Hepatocyte (in vitro differentiated cells): ENCODE measurements at regions not wholly inside any gene's neighbourhood (a gene's known extent, or its start where the extent isn't known, plus 50 kb on each side); places are given as distances from the start of the nearest gene placed in this dataset.

ENCODE experiments used
- DNase-seq: peaks from one replicate; pipeline ENCODE4 v3.0.0-alpha.2; 2016; ENCODE audit warnings: low spot score
- H2AFZ ChIP-seq: fragments of 200-600 bp; sonication (generic); 2 replicates; pipeline ENCODE4 v1.6.0; 2016; ENCODE audit warnings: antibody characterized with exemption, mild to moderate bottlenecking
- H3K27ac ChIP-seq: fragments of 200-600 bp; sonication (generic); 2 replicates; pipeline ENCODE4 v1.5.1; 2016; ENCODE audit warnings: mild to moderate bottlenecking
- H3K27me3 ChIP-seq: fragments of 200-600 bp; sonication (generic); 2 replicates; pipeline ENCODE4 v1.6.1; 2016
- H3K36me3 ChIP-seq: fragments of 200-600 bp; sonication (generic); replicated peaks from 2 replicates; pipeline ENCODE4 v1.5.1; 2016; ENCODE audit warnings: low read depth; ENCODE audit not compliant: insufficient read depth
- H3K4me1 ChIP-seq: fragments of 200-600 bp; sonication (generic); 2 replicates; pipeline ENCODE4 v1.5.1; 2016; ENCODE audit warnings: mild to moderate bottlenecking, moderate library complexity; ENCODE audit not compliant: insufficient read depth
- H3K4me2 ChIP-seq: fragments of 200-600 bp; sonication (generic); 2 replicates; pipeline ENCODE4 v1.6.0; 2016
- H3K4me3 ChIP-seq: fragments of 200-600 bp; sonication (generic); 2 replicates; pipeline ENCODE4 v1.5.1; 2016; ENCODE audit warnings: mild to moderate bottlenecking
- H3K79me2 ChIP-seq: fragments of 200-600 bp; sonication (generic); 2 replicates; pipeline ENCODE4 v1.6.0; 2017; ENCODE audit warnings: mild to moderate bottlenecking
- H3K9me2 ChIP-seq: fragments of 200-600 bp; sonication (generic); replicated peaks from 2 replicates; pipeline ENCODE4 v1.6.0; 2017; ENCODE audit warnings: mild to moderate bottlenecking; ENCODE audit not compliant: insufficient read depth
- H3K9me3 ChIP-seq: fragments of 200-600 bp; sonication (generic); 2 replicates; pipeline ENCODE4 v1.5.1; 2016; ENCODE audit warnings: low read depth, mild to moderate bottlenecking
- H4K20me1 ChIP-seq: fragments of 200-600 bp; sonication (generic); 2 replicates; pipeline ENCODE4 v1.6.0; 2016; ENCODE audit warnings: mild to moderate bottlenecking; ENCODE audit not compliant: insufficient read depth, poor library complexity, severe bottlenecking
- CTCF ChIP-seq: fragments of 200-600 bp; sonication (generic); IDR thresholded peaks from 2 replicates; pipeline ENCODE4 v1.5.1; 2016; ENCODE audit warnings: antibody characterized with exemption, mild to moderate bottlenecking; ENCODE audit not compliant: poor library complexity
- EZH2 ChIP-seq: fragments of 200-600 bp; sonication (generic); IDR thresholded peaks from 2 replicates; pipeline ENCODE4 v1.6.1; 2016; ENCODE audit warnings: antibody characterized with exemption, mild to moderate bottlenecking, borderline replicate concordance
- EZH2phosphoT487 ChIP-seq: fragments of 200-600 bp; sonication (generic); IDR thresholded peaks from one replicate; pipeline ENCODE4 v1.6.1; 2018; ENCODE audit warnings: antibody characterized with exemption, mild to moderate bottlenecking, low read depth, moderate library complexity; ENCODE audit not compliant: unreplicated experiment, severe bottlenecking
- WGBS: methylation state at CpG from one replicate; pipeline ENCODE4 v1.1.6; 2016; ENCODE audit warnings: low lambda C conversion rate; ENCODE audit errors: missing lambda C conversion rate; 5-methylcytosine and 5-hydroxymethylcytosine counted together

- H2AFZ ChIP-seq, result no peak overlapping the region
- no peak for DNase-seq
- no peaks in the 10 kb centered on the region for H3K36me3 ChIP-seq
- H3K27ac ChIP-seq, result no peak overlapping the region
- H3K4me3 ChIP-seq, result no peak overlapping the region
- H3K79me2 ChIP-seq, result no peaks in the 10 kb centered on the region
- H4K20me1 ChIP-seq, result no peaks in the 10 kb centered on the region
- no peaks in the 10 kb centered on the region for H3K27me3 ChIP-seq
- H3K9me3 ChIP-seq, result no peaks in the 10 kb centered on the region
- WGBS, result 92% methylated on average over 2 of the region's 2 CpGs
- H3K9me2 ChIP-seq, result no peaks in the 10 kb centered on the region
- no peak overlapping the region for H3K4me2 ChIP-seq
- H3K4me1 ChIP-seq, result no peaks in the 10 kb centered on the region
- TF ChIP-seq EZH2phosphoT487 (no peak), EZH2 (no peak), CTCF (no peak)
These were observed 636.1 kb upstream of the C16orf82 start for GRCh38 chr16:26430618-26431017.

- no peaks in the 10 kb centered on the region for H3K9me3 ChIP-seq
- no peak overlapping the region for H3K4me3 ChIP-seq
- H3K36me3 ChIP-seq, result no peaks in the 10 kb centered on the region
- H4K20me1 ChIP-seq, result no peaks in the 10 kb centered on the region
- H3K9me2 ChIP-seq, result no peaks in the 10 kb centered on the region
- no peaks in the 10 kb centered on the region for H3K4me1 ChIP-seq
- DNase-seq, result no peak
- no peaks in the 10 kb centered on the region for H3K79me2 ChIP-seq
- 71% methylated on average over 2 of the region's 2 CpGs for WGBS
- H2AFZ ChIP-seq, result no peak overlapping the region
- no peak overlapping the region for H3K27ac ChIP-seq
- no peaks in the 10 kb centered on the region for H3K27me3 ChIP-seq
- TF ChIP-seq EZH2 (no peak), CTCF (no peak), EZH2phosphoT487 (no peak)
- no peak overlapping the region for H3K4me2 ChIP-seq
These were observed 632.9 kb upstream of the C16orf82 start for GRCh38 chr16:26433807-26434206.

GRCh38 chr16:26441178-26441577 is 625.5 kb upstream of the C16orf82 start:
- Histone ChIP-seq H4K20me1 (no peaks in the 10 kb centered on the region), H3K4me1 (no peaks in the 10 kb centered on the region), H2AFZ (no peak overlapping the region), H3K4me3 (no peak overlapping the region), H3K4me2 (no peak overlapping the region), H3K9me2 (no peaks in the 10 kb centered on the region), H3K27ac (no peak overlapping the region), H3K36me3 (no peaks in the 10 kb centered on the region), H3K9me3 (no peaks in the 10 kb centered on the region), H3K27me3 (no peaks in the 10 kb centered on the region), H3K79me2 (no peaks in the 10 kb centered on the region)
- 76% methylated on average over 3 of the region's 3 CpGs for WGBS
- TF ChIP-seq EZH2 (no peak), CTCF (no peak), EZH2phosphoT487 (no peak)
- no peak for DNase-seq

- Histone ChIP-seq H3K4me3 (no peak overlapping the region), H3K27ac (no peak overlapping the region), H3K79me2 (no peaks in the 10 kb centered on the region), H3K4me1 (no peaks in the 10 kb centered on the region), H3K9me3 (no peaks in the 10 kb centered on the region), H3K9me2 (no peaks in the 10 kb centered on the region), H3K27me3 (no peaks in the 10 kb centered on the region), H3K4me2 (no peak overlapping the region), H3K36me3 (no peaks in the 10 kb centered on the region), H2AFZ (no peak overlapping the region), H4K20me1 (no peaks in the 10 kb centered on the region)
- 34% methylated on average over 2 of the region's 2 CpGs for WGBS
- peak; percentile 14 for DNase-seq
- TF ChIP-seq EZH2phosphoT487, result no peak
- no peak for TF ChIP-seq CTCF
- TF ChIP-seq EZH2, result no peak
These were observed 624.4 kb upstream of the C16orf82 start for GRCh38 chr16:26442321-26442720.
